Activated CD4-positive, alpha-beta T cell treated with anti-CD3 and anti-CD28 coated beads, Interleukin-2, amount 50 U/mL, for 1 hour (primary cell): ENCODE measurements at regions not wholly inside any gene's neighbourhood (a gene's known extent, or its start where the extent isn't known, plus 50 kb on each side); places are given as distances from the start of the nearest gene placed in this dataset.

ENCODE experiments used
- DNase-seq: peaks from one replicate; pipeline ENCODE4 v3.0.0-alpha.2; 2020

GRCh38 chr4:130210864-130211263, 1114.9 kb downstream of the C4orf33 start:
- no peak for DNase-seq

- no peak for DNase-seq
Observed at GRCh38 chr4:130214268-130214667, 1118.3 kb downstream of the C4orf33 start.

- no peak for DNase-seq
Observed at GRCh38 chr4:130233377-130234047, 1137.6 kb downstream of the C4orf33 start.

GRCh38 chr4:130238121-130238520, 1142.2 kb downstream of the C4orf33 start:
- DNase-seq = no peak

GRCh38 chr4:130249002-130249401, 1153.0 kb downstream of the C4orf33 start:
- DNase-seq = no peak

- no peak for DNase-seq
Observed at GRCh38 chr4:130257271-130257670, 1161.3 kb downstream of the C4orf33 start.

GRCh38 chr4:130266814-130267213, 1170.9 kb downstream of the C4orf33 start:
- no peak for DNase-seq

- no peak for DNase-seq
Observed at GRCh38 chr4:130288576-130288975, 1192.6 kb downstream of the C4orf33 start.

- DNase-seq = no peak
Observed at GRCh38 chr4:130293692-130294091, 1197.7 kb downstream of the C4orf33 start.

- no peak for DNase-seq
Observed at GRCh38 chr4:130296448-130296847, 1200.5 kb downstream of the C4orf33 start.

GRCh38 chr4:130306566-130306965, 1210.6 kb downstream of the C4orf33 start:
- DNase-seq = no peak

- no peak for DNase-seq
Observed at GRCh38 chr4:130309221-130309620, 1213.3 kb downstream of the C4orf33 start.

GRCh38 chr4:130322439-130322838, 1226.5 kb downstream of the C4orf33 start:
- DNase-seq = no peak

- DNase-seq = no peak
Observed at GRCh38 chr4:130329036-130329435, 1233.1 kb downstream of the C4orf33 start.

GRCh38 chr4:130333241-130333759, 1237.3 kb downstream of the C4orf33 start:
- DNase-seq = no peak

- DNase-seq = no peak
Observed at GRCh38 chr4:130335417-130336194, 1239.7 kb downstream of the C4orf33 start.

GRCh38 chr4:130336585-130337217, 1240.7 kb downstream of the C4orf33 start:
- DNase-seq = no peak

GRCh38 chr4:130338851-130339250, 1242.9 kb downstream of the C4orf33 start:
- no peak for DNase-seq

- no peak for DNase-seq
Observed at GRCh38 chr4:130349745-130350144, 1253.8 kb downstream of the C4orf33 start.

GRCh38 chr4:130356873-130357272, 1260.9 kb downstream of the C4orf33 start:
- DNase-seq = no peak

- DNase-seq = no peak
Observed at GRCh38 chr4:130359542-130359941, 1263.6 kb downstream of the C4orf33 start.

GRCh38 chr4:130361616-130362015, 1265.7 kb downstream of the C4orf33 start:
- DNase-seq = no peak

- DNase-seq = no peak
Observed at GRCh38 chr4:130368668-130369067, 1272.7 kb downstream of the C4orf33 start.

- DNase-seq = no peak
Observed at GRCh38 chr4:130393231-130393630, 1297.3 kb downstream of the C4orf33 start.
